Testis (tissue), 2 donors: ENCODE measurements at regions not wholly inside any gene's neighbourhood (a gene's known extent, or its start where the extent isn't known, plus 50 kb on each side); places are given as distances from the start of the nearest gene placed in this dataset.

Experiments used
- DNase-seq: peaks from one replicate; pipeline ENCODE4 v3.0.0-alpha.2; 2019
- H3K27ac ChIP-seq, 2 donors: fragments of 200-600 bp; sonication (generic); one replicate each; pipeline ENCODE4 v1.5.1; 2019
- H3K27me3 ChIP-seq: fragments of 200-600 bp; sonication (generic); one replicate; pipeline ENCODE4 v1.5.1; 2019
- H3K36me3 ChIP-seq: fragments of 200-600 bp; sonication (generic); one replicate; pipeline ENCODE4 v1.5.1; 2017; ENCODE audit warnings: low read depth; ENCODE audit errors: missing control alignments
- H3K4me1 ChIP-seq: fragments of 200-600 bp; sonication (generic); one replicate; pipeline ENCODE4 v1.5.1; 2019
- H3K4me3 ChIP-seq, 2 donors: fragments of 200-600 bp; sonication (generic); one replicate each; pipeline ENCODE4 v1.5.1; 2017 to 2019
- H3K9me3 ChIP-seq: fragments of 200-600 bp; sonication (generic); one replicate; pipeline ENCODE4 v1.5.1; 2017
- POLR2A ChIP-seq: fragments of 450-650 bp; IDR thresholded peaks from one replicate; pipeline ENCODE4 v1.6.1; 2017; ENCODE audit warnings: antibody characterized with exemption, mild to moderate bottlenecking, moderate library complexity
- WGBS, 2 donors: methylation state at CpG; one replicate each; pipeline ENCODE4 v1.1.5; 2018; 5-methylcytosine and 5-hydroxymethylcytosine counted together
- intact Hi-C: fragments of 100-400 bp; cut with DNase I; formaldehyde crosslinking; loops from one replicate; pipeline ENCODE4 v1.15.1; 2023; ENCODE audit warnings: low total_unique reads
- TF ChIP-seq, protein P1 (sequence below), 3 experiments: fragments of 450-650 bp in 2 of 3; fragments of 200-600 bp in 1 of 3; sonication (generic) in 1 of 3; IDR thresholded peaks; one replicate each; pipeline ENCODE4 v1.5.1; 2016 to 2019; ENCODE audit warnings: antibody characterized with exemption in 3 of 3, mild to moderate bottlenecking in 2 of 3, moderate library complexity in 1 of 3

GRCh38 chr15:80317389-80318182 is 65.6 kb upstream of the CTXND1 start:
- no peaks in the 10 kb centered on the region for H3K36me3 ChIP-seq
- no peak for DNase-seq
- H3K9me3 ChIP-seq, result no peaks in the 10 kb centered on the region
- no peak overlapping the region for H3K4me3 ChIP-seq
- no peaks in the 10 kb centered on the region for H3K4me1 ChIP-seq
- TF ChIP-seq, protein P1, sequence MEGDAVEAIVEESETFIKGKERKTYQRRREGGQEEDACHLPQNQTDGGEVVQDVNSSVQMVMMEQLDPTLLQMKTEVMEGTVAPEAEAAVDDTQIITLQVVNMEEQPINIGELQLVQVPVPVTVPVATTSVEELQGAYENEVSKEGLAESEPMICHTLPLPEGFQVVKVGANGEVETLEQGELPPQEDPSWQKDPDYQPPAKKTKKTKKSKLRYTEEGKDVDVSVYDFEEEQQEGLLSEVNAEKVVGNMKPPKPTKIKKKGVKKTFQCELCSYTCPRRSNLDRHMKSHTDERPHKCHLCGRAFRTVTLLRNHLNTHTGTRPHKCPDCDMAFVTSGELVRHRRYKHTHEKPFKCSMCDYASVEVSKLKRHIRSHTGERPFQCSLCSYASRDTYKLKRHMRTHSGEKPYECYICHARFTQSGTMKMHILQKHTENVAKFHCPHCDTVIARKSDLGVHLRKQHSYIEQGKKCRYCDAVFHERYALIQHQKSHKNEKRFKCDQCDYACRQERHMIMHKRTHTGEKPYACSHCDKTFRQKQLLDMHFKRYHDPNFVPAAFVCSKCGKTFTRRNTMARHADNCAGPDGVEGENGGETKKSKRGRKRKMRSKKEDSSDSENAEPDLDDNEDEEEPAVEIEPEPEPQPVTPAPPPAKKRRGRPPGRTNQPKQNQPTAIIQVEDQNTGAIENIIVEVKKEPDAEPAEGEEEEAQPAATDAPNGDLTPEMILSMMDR (IDR thresholded peaks at IDR 0.05), result no peak
- no peak for TF ChIP-seq POLR2A
- H3K27me3 ChIP-seq, result no peaks in the 10 kb centered on the region
- intact Hi-C loops, result no loop called here
- no peak overlapping the region for H3K27ac ChIP-seq
- 71 to 78% methylated on average over 8 of the region's 8 CpGs for WGBS, 2 donors

DNA sequence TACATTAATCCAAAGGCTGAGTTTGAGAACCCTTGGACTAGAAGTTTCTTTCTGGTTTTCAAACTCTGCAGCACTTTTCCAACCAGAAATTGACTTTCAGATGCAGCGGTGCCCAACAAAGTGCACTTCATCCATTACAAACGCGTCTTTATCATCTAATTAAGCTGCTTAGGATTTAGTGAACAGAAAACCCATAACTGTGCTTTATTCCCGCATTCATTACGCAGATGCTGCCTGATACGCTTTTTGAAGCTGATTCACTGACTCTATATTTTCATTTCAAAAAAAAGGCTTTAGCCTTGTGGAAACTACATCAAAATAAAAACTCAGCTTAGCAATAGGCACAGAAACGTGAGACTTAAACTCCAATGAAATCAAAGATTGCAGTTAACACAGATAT is 69.8 kb upstream of the CTXND1 start:
- Histone ChIP-seq H3K9me3 (no peaks in the 10 kb centered on the region), H3K4me1 (no peaks in the 10 kb centered on the region), H3K27ac (no peak overlapping the region), H3K36me3 (no peaks in the 10 kb centered on the region), H3K4me3 (no peak overlapping the region), H3K27me3 (no peaks in the 10 kb centered on the region)
- WGBS, 2 donors, result 94% methylated on average over 7 of the region's 7 CpGs
- TF ChIP-seq, protein P1 (IDR thresholded peaks at IDR 0.05), result no peak
- no peak for TF ChIP-seq POLR2A
- DNase-seq, result no peak
- intact Hi-C loops, result no loop called here

DNA sequence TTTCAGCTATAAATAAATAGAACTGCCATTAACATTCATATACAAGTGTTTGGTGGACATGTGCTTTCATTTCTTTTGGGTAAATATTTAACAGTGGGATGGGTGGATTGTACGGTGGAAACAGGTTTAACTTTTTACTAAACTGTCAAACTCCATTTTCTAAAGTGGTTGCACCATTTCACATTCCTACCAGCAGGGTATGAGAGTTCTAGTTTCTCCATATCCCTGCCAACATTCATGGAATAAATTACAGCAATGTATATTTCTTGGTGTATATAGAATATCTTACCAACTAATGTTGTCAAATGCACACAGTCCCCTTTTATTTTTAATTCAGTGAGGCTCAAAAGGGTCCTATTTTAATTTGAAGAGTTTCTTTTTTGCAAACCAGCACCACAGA is 71.3 kb upstream of the CTXND1 start:
- TF ChIP-seq POLR2A, result no peak
- TF ChIP-seq, protein P1 (IDR thresholded peaks at IDR 0.05), result peak in 1 of 3 experiments; percentile 9
- no peak for DNase-seq
- Histone ChIP-seq H3K9me3 (no peaks in the 10 kb centered on the region), H3K36me3 (no peaks in the 10 kb centered on the region), H3K4me3 (no peak overlapping the region), H3K4me1 (no peaks in the 10 kb centered on the region), H3K27ac (no peak overlapping the region), H3K27me3 (no peaks in the 10 kb centered on the region)
- 92 to 96% methylated on average over 1 of the region's 1 CpG for WGBS, 2 donors
- intact Hi-C loops, result no loop called here

GRCh38 chr15:80324545-80325080 is 72.6 kb upstream of the CTXND1 start:
- H3K36me3 ChIP-seq, result no peaks in the 10 kb centered on the region
- no peak overlapping the region for H3K4me3 ChIP-seq
- H3K4me1 ChIP-seq, result no peaks in the 10 kb centered on the region
- 65 to 71% methylated on average over 3 of the region's 3 CpGs for WGBS, 2 donors
- intact Hi-C loops, result no loop called here
- no peaks in the 10 kb centered on the region for H3K9me3 ChIP-seq
- no peak for DNase-seq
- H3K27me3 ChIP-seq, result no peaks in the 10 kb centered on the region
- no peak overlapping the region for H3K27ac ChIP-seq
- no peak for TF ChIP-seq POLR2A
- TF ChIP-seq, protein P1 (IDR thresholded peaks at IDR 0.05), result no peak

DNA sequence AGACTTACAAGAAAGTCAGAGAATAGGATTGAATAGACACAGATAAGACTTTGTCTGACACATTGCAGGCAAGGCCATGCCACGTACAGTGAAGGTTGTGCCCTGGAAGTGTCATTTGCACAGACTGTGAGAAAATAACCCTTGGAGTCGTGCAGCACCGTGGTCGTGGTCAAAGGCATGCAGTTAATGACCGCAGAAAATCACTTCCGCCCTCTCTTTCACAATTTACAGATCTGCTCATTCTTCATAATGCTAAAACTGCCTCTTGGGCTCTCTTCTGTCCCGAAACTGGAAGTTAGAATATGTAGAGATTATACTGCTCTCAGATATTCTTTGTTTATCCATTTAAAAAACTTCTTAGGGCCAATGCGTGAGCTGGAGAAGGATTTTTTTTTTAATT is 73.2 kb upstream of the CTXND1 start:
- 73 to 76% methylated on average over 8 of the region's 8 CpGs for WGBS, 2 donors
- no peak overlapping the region for H3K27ac ChIP-seq
- no peak overlapping the region for H3K4me3 ChIP-seq
- no peak for DNase-seq
- no peaks in the 10 kb centered on the region for H3K4me1 ChIP-seq
- TF ChIP-seq, protein P1 (IDR thresholded peaks at IDR 0.05), result no peak
- TF ChIP-seq POLR2A, result no peak
- H3K27me3 ChIP-seq, result no peaks in the 10 kb centered on the region
- H3K36me3 ChIP-seq, result no peaks in the 10 kb centered on the region
- intact Hi-C loops, result no loop called here
- H3K9me3 ChIP-seq, result no peaks in the 10 kb centered on the region
